ENCODE measurements at regions not wholly inside any gene's neighbourhood (a gene's known extent, or its start where the extent isn't known, plus 50 kb on each side); places are given as distances from the start of the nearest gene placed in this dataset.

- DNase-seq (ENCODE audit: low spot score) = no peak
Measured at GRCh38 chr14:101004176-101004575, 100.7 kb upstream of the RTL1 start.

- DNase-seq (ENCODE audit: low spot score) = no peak
Measured at GRCh38 chr14:101004954-101005353, 101.4 kb upstream of the RTL1 start.

GRCh38 chr14:101005447-101005846 is 101.9 kb upstream of the RTL1 start:
- no peak for DNase-seq (ENCODE audit: low spot score)

GRCh38 chr14:101006008-101006407 is 102.5 kb upstream of the RTL1 start:
- DNase-seq (ENCODE audit: low spot score) = no peak

- no peak for DNase-seq (ENCODE audit: low spot score)
Measured at GRCh38 chr14:101007004-101007614, 103.6 kb upstream of the RTL1 start.

GRCh38 chr14:101007765-101008164 is 104.2 kb upstream of the RTL1 start:
- DNase-seq (ENCODE audit: low spot score) = no peak

GRCh38 chr14:101008196-101008595 is 104.7 kb upstream of the RTL1 start:
- DNase-seq (ENCODE audit: low spot score) = no peak

GRCh38 chr14:101008631-101009336 is 105.3 kb upstream of the RTL1 start:
- DNase-seq (ENCODE audit: low spot score) = no peak

- DNase-seq (ENCODE audit: low spot score) = no peak
Measured at GRCh38 chr14:101009531-101009930, 106.0 kb upstream of the RTL1 start.

- DNase-seq (ENCODE audit: low spot score) = no peak
Measured at GRCh38 chr14:101010293-101010692, 106.8 kb upstream of the RTL1 start.

- no peak for DNase-seq (ENCODE audit: low spot score)
Measured at GRCh38 chr14:101010835-101011234, 107.3 kb upstream of the RTL1 start.

GRCh38 chr14:101017209-101017608 is 113.7 kb upstream of the RTL1 start:
- no peak for DNase-seq (ENCODE audit: low spot score)

GRCh38 chr14:101017806-101018560 is 114.5 kb upstream of the RTL1 start:
- DNase-seq (ENCODE audit: low spot score) = no peak

GRCh38 chr14:101018561-101019290 is 115.2 kb upstream of the RTL1 start:
- DNase-seq (ENCODE audit: low spot score) = no peak

- no peak for DNase-seq (ENCODE audit: low spot score)
Measured at GRCh38 chr14:101019541-101019940, 116.0 kb upstream of the RTL1 start.

- no peak for DNase-seq (ENCODE audit: low spot score)
Measured at GRCh38 chr14:101019990-101020710, 116.6 kb upstream of the RTL1 start.

GRCh38 chr14:101020834-101021370 is 117.4 kb upstream of the RTL1 start:
- DNase-seq (ENCODE audit: low spot score) = no peak

- DNase-seq (ENCODE audit: low spot score) = no peak
Measured at GRCh38 chr14:101022121-101022520, 118.6 kb upstream of the RTL1 start.

GRCh38 chr14:101022916-101023435 is 119.5 kb upstream of the RTL1 start:
- DNase-seq (ENCODE audit: low spot score) = no peak

GRCh38 chr14:101024686-101025085 is 121.2 kb upstream of the RTL1 start:
- no peak for DNase-seq (ENCODE audit: low spot score)

- DNase-seq (ENCODE audit: low spot score) = no peak
Measured at GRCh38 chr14:101025131-101025530, 121.6 kb upstream of the RTL1 start.

Measured in iPS-NIHi11 (cell line).